ENCODE measurements at regions not wholly inside any gene's neighbourhood (a gene's known extent, or its start where the extent isn't known, plus 50 kb on each side); places are given as distances from the start of the nearest gene placed in this dataset.

DNA sequence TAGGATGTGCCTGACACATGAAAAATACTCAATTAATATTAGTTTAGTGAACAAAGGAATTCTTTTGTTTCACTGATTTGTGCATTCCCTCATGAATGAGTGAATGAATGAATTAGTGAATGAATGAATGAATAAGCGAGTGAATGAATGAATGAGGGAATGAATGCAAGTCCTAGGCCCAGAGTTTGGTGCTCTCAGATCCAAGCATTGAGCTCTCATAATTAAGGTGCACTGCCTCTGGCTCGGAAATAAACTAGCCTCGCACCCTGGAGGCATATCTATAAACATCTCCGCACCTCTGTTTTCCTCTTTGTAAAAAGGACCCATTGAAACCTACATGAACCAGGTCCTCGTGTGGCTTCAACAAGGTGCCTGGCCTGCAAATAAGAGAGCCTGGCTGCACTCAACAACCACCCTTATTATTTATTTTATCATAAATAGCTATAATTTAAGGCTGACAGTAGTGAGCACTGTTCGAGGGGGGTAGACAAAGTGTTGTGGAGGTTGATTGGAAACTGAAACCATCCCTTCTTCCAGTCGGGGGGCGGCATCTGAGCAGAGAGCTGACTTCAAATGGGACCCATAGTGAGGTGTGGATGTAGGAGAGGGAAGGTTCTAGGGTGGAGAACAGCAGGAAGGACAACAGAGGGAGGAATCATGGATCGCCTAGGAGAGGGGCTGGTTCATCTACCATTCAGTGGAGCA lies 316.8 kb downstream of the BCL11B start:
- peaks cover 0 to 2% (median 0%) of the 10 kb centered on the region in 5 donors for H3K9me3 ChIP-seq (ENCODE audit: control insufficient read depth in 5 of 5, low read length in 5 of 5)
- H3K36me3 ChIP-seq (ENCODE audit: control insufficient read depth in 5 of 5, insufficient read depth in 5 of 5, low read length in 5 of 5), result no peaks in the 10 kb centered on the region
- H3K27ac ChIP-seq (ENCODE audit: low read depth, low read length), result no peak overlapping the region
- no peak overlapping the region for H3K4me3 ChIP-seq (ENCODE audit: low read depth in 1 of 5, low read length in 5 of 5)
- peaks cover 9 to 31% (median 23%) of the 10 kb centered on the region in 5 donors for H3K4me1 ChIP-seq (ENCODE audit: control insufficient read depth in 5 of 5, insufficient read depth in 5 of 5, low read length in 5 of 5)
- H3K27me3 ChIP-seq (ENCODE audit: control insufficient read depth in 5 of 5, insufficient read depth in 4 of 5, low read length in 5 of 5), result peaks cover 0 to 14% (median 0%) of the 10 kb centered on the region in 5 donors
- H3K9ac ChIP-seq (ENCODE audit: low read length in 5 of 5), result no peak overlapping the region

DNA sequence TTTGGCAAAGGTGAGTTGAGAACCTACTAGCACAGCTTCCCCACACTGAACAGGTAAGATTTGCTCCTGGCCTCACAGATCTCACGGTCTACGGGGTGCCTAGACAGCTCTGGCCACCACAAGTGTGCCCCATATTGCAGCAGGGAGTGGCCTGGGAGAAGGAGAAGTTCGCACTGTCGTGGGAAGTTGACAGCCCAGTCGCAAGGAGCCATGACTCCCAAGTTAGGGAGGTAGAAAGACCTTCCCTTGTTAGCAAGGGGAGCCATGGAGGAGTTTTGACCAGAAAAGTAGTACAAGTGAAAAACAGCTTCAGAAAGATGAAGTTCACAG lies 316.3 kb downstream of the BCL11B start:
- H3K4me1 ChIP-seq (ENCODE audit: control insufficient read depth in 5 of 5, insufficient read depth in 5 of 5, low read length in 5 of 5), result peaks cover 9 to 31% (median 23%) of the 10 kb centered on the region in 5 donors
- no peak overlapping the region for H3K27ac ChIP-seq (ENCODE audit: low read depth, low read length)
- H3K36me3 ChIP-seq (ENCODE audit: control insufficient read depth in 5 of 5, insufficient read depth in 5 of 5, low read length in 5 of 5), result no peaks in the 10 kb centered on the region
- peaks cover 0 to 11% (median 0%) of the 10 kb centered on the region in 5 donors for H3K27me3 ChIP-seq (ENCODE audit: control insufficient read depth in 5 of 5, insufficient read depth in 4 of 5, low read length in 5 of 5)
- no peak overlapping the region for H3K4me3 ChIP-seq (ENCODE audit: low read depth in 1 of 5, low read length in 5 of 5)
- no peak overlapping the region for H3K9ac ChIP-seq (ENCODE audit: low read length in 5 of 5)
- H3K9me3 ChIP-seq (ENCODE audit: control insufficient read depth in 5 of 5, low read length in 5 of 5), result peaks cover 0 to 2% (median 0%) of the 10 kb centered on the region in 5 donors

DNA sequence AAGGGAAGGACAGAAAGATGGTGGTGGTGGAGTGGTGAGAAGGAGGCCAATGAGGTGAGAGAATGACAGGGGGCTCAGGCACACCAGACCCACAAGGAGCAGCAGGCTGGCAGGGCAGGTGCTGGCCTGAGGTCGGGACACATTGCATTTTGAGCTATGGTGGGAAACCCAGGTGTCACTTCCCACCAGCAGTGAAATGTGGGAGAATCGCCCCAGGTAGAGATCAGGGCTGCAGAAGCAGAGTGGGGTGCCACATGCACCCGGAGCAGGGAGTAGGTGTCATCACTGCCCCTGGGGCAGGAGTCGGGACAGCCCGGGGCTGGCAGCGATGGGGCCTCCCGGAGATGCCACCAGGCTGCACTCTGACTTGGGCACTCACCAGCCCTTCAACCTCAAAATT lies 315.8 kb downstream of the BCL11B start:
- Histone ChIP-seq H3K9me3 (ENCODE audit: control insufficient read depth in 5 of 5, low read length in 5 of 5) (peaks cover 0 to 2% (median 0%) of the 10 kb centered on the region in 5 donors), H3K9ac (ENCODE audit: low read length in 5 of 5) (no peak overlapping the region), H3K4me1 (ENCODE audit: control insufficient read depth in 5 of 5, insufficient read depth in 5 of 5, low read length in 5 of 5) (peaks cover 9 to 31% (median 23%) of the 10 kb centered on the region in 5 donors), H3K4me3 (ENCODE audit: low read depth in 1 of 5, low read length in 5 of 5) (no peak overlapping the region), H3K27me3 (ENCODE audit: control insufficient read depth in 5 of 5, insufficient read depth in 4 of 5, low read length in 5 of 5) (peaks cover 0 to 11% (median 0%) of the 10 kb centered on the region in 5 donors), H3K36me3 (ENCODE audit: control insufficient read depth in 5 of 5, insufficient read depth in 5 of 5, low read length in 5 of 5) (no peaks in the 10 kb centered on the region), H3K27ac (ENCODE audit: low read depth, low read length) (peak overlapping the region; percentile 65)

DNA sequence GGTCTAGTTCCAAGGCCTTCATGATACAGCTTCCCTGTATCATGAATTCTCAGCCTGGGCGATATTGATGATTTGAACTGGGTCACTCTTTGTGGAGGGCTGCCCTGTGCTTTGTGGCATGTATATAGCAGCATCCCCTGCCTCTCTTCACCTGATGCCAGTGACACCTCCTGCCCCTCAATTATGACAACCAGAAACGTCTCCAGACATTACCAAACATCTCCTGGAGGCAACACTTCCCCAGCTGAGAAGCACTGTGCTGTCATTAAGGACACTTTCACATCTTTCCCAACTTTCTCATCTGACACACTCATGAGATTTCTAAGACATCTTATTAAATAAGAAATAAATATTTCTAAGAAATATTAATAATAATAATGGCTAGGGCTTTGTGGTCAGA lies 315.3 kb downstream of the BCL11B start:
- H3K27ac ChIP-seq (ENCODE audit: low read depth, low read length), result peak overlapping the region; percentile 65
- peaks cover 0 to 2% (median 0%) of the 10 kb centered on the region in 5 donors for H3K9me3 ChIP-seq (ENCODE audit: control insufficient read depth in 5 of 5, low read length in 5 of 5)
- peak overlapping the region in 1 of 5 donors; percentile 52 for H3K9ac ChIP-seq (ENCODE audit: low read length in 5 of 5)
- H3K4me1 ChIP-seq (ENCODE audit: control insufficient read depth in 5 of 5, insufficient read depth in 5 of 5, low read length in 5 of 5), result peaks cover 9 to 31% (median 23%) of the 10 kb centered on the region in 5 donors
- peaks cover 0 to 12% (median 0%) of the 10 kb centered on the region in 5 donors for H3K27me3 ChIP-seq (ENCODE audit: control insufficient read depth in 5 of 5, insufficient read depth in 4 of 5, low read length in 5 of 5)
- no peak overlapping the region for H3K4me3 ChIP-seq (ENCODE audit: low read depth in 1 of 5, low read length in 5 of 5)
- H3K36me3 ChIP-seq (ENCODE audit: control insufficient read depth in 5 of 5, insufficient read depth in 5 of 5, low read length in 5 of 5), result no peaks in the 10 kb centered on the region

DNA sequence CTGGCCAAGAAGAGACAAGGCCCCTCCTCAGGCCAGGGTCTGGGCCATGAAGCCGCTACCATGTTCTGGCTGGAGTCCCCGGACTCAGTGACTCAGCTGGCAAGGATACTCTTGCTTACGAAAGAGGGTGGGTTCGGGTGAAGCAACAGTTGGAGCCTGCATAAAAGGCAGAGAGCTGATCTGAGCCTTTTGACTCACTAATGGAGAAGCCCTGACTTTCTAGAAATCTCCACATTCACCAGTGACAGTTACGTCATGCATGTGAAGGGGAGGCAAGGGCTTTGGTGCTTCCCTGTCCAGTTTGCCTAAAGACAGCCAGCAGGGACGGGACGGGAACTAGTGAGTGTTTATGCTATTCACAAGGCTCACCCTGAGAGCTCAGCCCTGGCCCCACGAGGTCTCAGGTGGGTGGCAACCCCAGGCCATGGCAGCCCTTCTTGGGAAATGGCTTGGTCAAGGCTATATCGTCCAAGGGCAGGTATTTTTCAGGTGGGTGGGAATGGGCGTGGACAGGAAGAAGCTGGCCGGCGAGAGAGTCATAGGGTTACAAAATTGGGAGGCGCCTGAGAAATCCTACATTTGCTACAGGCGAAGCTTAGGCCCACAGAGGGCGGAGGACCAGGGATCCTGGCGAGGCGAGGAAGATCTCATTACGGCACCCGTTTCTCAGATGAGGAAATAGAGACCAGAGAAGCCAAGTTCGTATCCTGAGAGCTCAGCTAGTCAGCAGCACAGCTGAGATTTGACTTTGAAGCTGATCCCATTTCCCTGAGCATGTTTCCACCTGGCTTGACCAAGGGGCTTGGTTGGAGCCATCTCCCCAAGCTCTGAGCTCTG lies 314.6 kb downstream of the BCL11B start:
- Histone ChIP-seq H3K27ac (ENCODE audit: low read depth, low read length) (peak overlapping the region; percentile 65), H3K4me3 (ENCODE audit: low read depth in 1 of 5, low read length in 5 of 5) (peak overlapping the region in 1 of 5 donors; percentile 2), H3K9ac (ENCODE audit: low read length in 5 of 5) (peak overlapping the region in 4 of 5 donors; percentile 31 to 52 (median 36)), H3K27me3 (ENCODE audit: control insufficient read depth in 5 of 5, insufficient read depth in 4 of 5, low read length in 5 of 5) (peaks cover 0 to 18% (median 0%) of the 10 kb centered on the region in 5 donors), H3K4me1 (ENCODE audit: control insufficient read depth in 5 of 5, insufficient read depth in 5 of 5, low read length in 5 of 5) (peaks cover 9 to 31% (median 23%) of the 10 kb centered on the region in 5 donors), H3K9me3 (ENCODE audit: control insufficient read depth in 5 of 5, low read length in 5 of 5) (peaks cover 0 to 2% (median 0%) of the 10 kb centered on the region in 5 donors), H3K36me3 (ENCODE audit: control insufficient read depth in 5 of 5, insufficient read depth in 5 of 5, low read length in 5 of 5) (no peaks in the 10 kb centered on the region)

DNA sequence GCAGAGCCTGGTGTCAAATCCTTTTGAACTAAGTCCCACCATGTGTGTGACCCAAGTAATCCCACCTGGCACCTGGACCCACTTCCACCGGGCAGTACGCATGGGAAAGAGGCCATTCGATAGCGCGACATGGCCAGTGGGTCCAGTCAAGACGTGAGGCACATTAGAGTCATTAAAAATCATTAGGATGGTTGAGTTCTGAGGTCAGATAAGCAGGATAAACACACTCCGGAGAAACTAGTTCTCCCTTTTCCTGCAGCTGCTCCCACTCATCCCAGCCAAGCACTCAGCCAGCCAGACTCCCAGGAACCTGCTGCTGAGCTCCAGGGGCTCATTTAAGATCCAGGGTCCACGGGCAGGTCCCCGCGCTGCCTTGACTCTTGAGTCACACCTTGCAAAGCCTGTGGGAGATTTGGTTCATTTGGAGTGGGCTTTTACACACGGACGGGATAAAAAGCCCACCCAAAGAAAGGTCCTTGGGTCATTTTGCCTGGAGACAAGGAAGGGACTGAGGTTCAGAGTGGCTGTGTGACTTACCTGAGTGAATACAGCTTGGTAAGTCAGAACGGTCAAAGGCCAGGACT lies 313.9 kb downstream of the BCL11B start:
- Histone ChIP-seq H3K27ac (ENCODE audit: low read depth, low read length) (peak overlapping the region; percentile 65), H3K4me1 (ENCODE audit: control insufficient read depth in 5 of 5, insufficient read depth in 5 of 5, low read length in 5 of 5) (peaks cover 4 to 25% (median 20%) of the 10 kb centered on the region in 5 donors), H3K9me3 (ENCODE audit: control insufficient read depth in 5 of 5, low read length in 5 of 5) (peaks cover 0 to 2% (median 0%) of the 10 kb centered on the region in 5 donors), H3K9ac (ENCODE audit: low read length in 5 of 5) (peak overlapping the region in 2 of 5 donors; percentile 16 to 31), H3K27me3 (ENCODE audit: control insufficient read depth in 5 of 5, insufficient read depth in 4 of 5, low read length in 5 of 5) (peaks cover 0 to 20% (median 0%) of the 10 kb centered on the region in 5 donors), H3K36me3 (ENCODE audit: control insufficient read depth in 5 of 5, insufficient read depth in 5 of 5, low read length in 5 of 5) (no peaks in the 10 kb centered on the region), H3K4me3 (ENCODE audit: low read depth in 1 of 5, low read length in 5 of 5) (no peak overlapping the region)

DNA sequence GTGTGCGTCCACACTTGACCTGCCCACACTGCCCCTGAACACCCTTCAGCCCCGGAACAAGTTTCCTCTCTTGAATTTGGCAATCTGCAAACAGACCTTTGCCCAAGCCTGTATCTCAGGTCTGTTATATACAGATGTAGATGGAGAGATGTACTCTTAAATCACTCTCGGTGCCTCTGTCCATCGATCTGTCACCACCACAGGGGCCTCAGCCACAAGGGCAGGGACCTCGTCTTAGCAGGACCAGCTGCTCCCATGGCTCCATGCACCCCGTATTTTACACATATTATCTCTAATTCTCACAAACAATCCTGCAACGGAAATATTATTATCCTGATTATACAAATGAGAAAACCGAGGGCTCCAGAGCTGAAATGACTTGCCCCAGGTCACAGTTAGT lies 313.4 kb downstream of the BCL11B start:
- Histone ChIP-seq H3K9me3 (ENCODE audit: control insufficient read depth in 5 of 5, low read length in 5 of 5) (peaks cover 0 to under 1% (median 0%) of the 10 kb centered on the region in 5 donors), H3K4me1 (ENCODE audit: control insufficient read depth in 5 of 5, insufficient read depth in 5 of 5, low read length in 5 of 5) (peaks cover 0 to 20% (median 15%) of the 10 kb centered on the region in 5 donors), H3K27ac (ENCODE audit: low read depth, low read length) (no peak overlapping the region), H3K27me3 (ENCODE audit: control insufficient read depth in 5 of 5, insufficient read depth in 4 of 5, low read length in 5 of 5) (peaks cover 0 to 18% (median 0%) of the 10 kb centered on the region in 5 donors), H3K36me3 (ENCODE audit: control insufficient read depth in 5 of 5, insufficient read depth in 5 of 5, low read length in 5 of 5) (no peaks in the 10 kb centered on the region), H3K9ac (ENCODE audit: low read length in 5 of 5) (no peak overlapping the region), H3K4me3 (ENCODE audit: low read depth in 1 of 5, low read length in 5 of 5) (no peak overlapping the region)

DNA sequence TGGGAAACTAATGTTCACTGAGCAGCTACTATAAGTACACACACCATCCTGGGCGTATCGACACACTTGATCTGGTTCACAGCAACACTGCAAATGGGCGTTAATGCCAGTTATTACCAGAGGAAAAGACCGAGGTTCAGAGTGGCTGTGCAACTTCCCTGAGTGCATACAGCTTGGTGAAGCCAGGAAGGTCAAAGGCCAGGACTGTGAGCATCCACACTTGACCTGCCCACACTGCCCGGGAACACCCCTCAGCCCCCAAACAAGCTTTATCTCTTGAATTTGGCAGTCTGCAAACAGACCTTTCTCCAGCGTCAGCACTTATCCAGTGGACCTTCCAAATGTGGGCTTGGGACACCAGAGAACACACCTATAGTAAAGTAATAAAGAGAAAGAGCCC lies 312.6 kb downstream of the BCL11B start:
- H3K4me3 ChIP-seq (ENCODE audit: low read depth in 1 of 5, low read length in 5 of 5), result no peak overlapping the region
- peaks cover 0 to 17% (median 2%) of the 10 kb centered on the region in 5 donors for H3K27me3 ChIP-seq (ENCODE audit: control insufficient read depth in 5 of 5, insufficient read depth in 4 of 5, low read length in 5 of 5)
- H3K27ac ChIP-seq (ENCODE audit: low read depth, low read length), result no peak overlapping the region
- peaks cover 0 to 13% (median 10%) of the 10 kb centered on the region in 5 donors for H3K4me1 ChIP-seq (ENCODE audit: control insufficient read depth in 5 of 5, insufficient read depth in 5 of 5, low read length in 5 of 5)
- no peaks in the 10 kb centered on the region for H3K36me3 ChIP-seq (ENCODE audit: control insufficient read depth in 5 of 5, insufficient read depth in 5 of 5, low read length in 5 of 5)
- no peaks in the 10 kb centered on the region for H3K9me3 ChIP-seq (ENCODE audit: control insufficient read depth in 5 of 5, low read length in 5 of 5)
- H3K9ac ChIP-seq (ENCODE audit: low read length in 5 of 5), result no peak overlapping the region

DNA sequence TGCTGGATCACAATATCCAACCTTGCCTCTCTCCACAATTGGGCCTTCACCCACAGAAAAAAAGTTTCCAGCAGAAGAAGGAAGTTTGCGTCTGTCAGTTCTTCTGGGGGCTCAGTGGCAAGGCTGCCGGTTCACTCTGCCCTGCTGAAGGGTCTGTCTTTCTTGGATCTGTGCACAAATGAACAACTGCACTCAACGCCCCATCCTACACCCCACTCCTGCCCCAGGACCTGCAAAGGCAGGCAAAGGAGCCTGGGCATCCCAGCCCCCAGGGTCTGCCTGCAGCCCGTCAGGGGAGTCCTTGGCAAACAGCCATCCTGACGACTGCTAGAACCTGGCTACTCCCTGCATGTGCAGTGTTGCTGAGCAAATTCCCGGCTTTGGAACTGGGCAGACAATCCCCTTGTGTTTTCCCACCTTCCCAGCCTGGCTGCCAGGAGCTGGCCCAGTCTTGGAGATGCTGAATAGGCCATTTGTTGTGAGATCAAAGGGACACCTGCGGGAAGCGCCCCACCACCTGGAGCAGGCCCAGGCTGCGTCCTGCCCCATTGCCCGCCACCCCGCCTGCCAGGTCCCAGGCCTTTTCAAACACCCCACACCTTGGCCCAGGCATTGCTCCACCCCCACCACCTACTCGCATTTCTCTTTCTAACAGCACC lies 311.9 kb downstream of the BCL11B start:
- Histone ChIP-seq H3K27ac (ENCODE audit: low read depth, low read length) (no peak overlapping the region), H3K9me3 (ENCODE audit: control insufficient read depth in 5 of 5, low read length in 5 of 5) (no peaks in the 10 kb centered on the region), H3K36me3 (ENCODE audit: control insufficient read depth in 5 of 5, insufficient read depth in 5 of 5, low read length in 5 of 5) (no peaks in the 10 kb centered on the region), H3K9ac (ENCODE audit: low read length in 5 of 5) (no peak overlapping the region), H3K4me3 (ENCODE audit: low read depth in 1 of 5, low read length in 5 of 5) (no peak overlapping the region), H3K27me3 (ENCODE audit: control insufficient read depth in 5 of 5, insufficient read depth in 4 of 5, low read length in 5 of 5) (peaks cover 0 to 22% (median 9%) of the 10 kb centered on the region in 5 donors), H3K4me1 (ENCODE audit: control insufficient read depth in 5 of 5, insufficient read depth in 5 of 5, low read length in 5 of 5) (peaks cover 0 to 12% (median 10%) of the 10 kb centered on the region in 5 donors)

Measured in subcutaneous abdominal adipose tissue (tissue), 5 donors.